MM.1S (cell line): ENCODE measurements at regions not wholly inside any gene's neighbourhood (a gene's known extent, or its start where the extent isn't known, plus 50 kb on each side); places are given as distances from the start of the nearest gene placed in this dataset.

Source experiments
- CTCF ChIP-seq: fragments of 300-600 bp; sonication (generic); IDR thresholded peaks from 2 replicates; pipeline ENCODE4 v1.5.1; 2016; ENCODE audit warnings: antibody characterized with exemption, low read length, mixed read lengths
- EZH2 ChIP-seq: fragments of 300-600 bp; sonication (generic); optimal IDR thresholded peaks from 2 replicates; pipeline ENCODE3; 2017; ENCODE audit warnings: low read depth, mild to moderate bottlenecking, antibody characterized with exemption, low read length, mixed read lengths
- EZH2phosphoT487 ChIP-seq: fragments of 300-600 bp; sonication (generic); IDR thresholded peaks from 2 replicates; pipeline ENCODE4 v1.6.1; 2018; ENCODE audit warnings: antibody characterized with exemption, low read length

GRCh38 chr10:80787952-80788351 lies 250.2 kb downstream of the SH2D4B start:
- TF ChIP-seq CTCF (no peak), EZH2phosphoT487 (no peak), EZH2 (no peak)
